HG03060 (cell line): ENCODE measurements at regions not wholly inside any gene's neighbourhood (a gene's known extent, or its start where the extent isn't known, plus 50 kb on each side); places are given as distances from the start of the nearest gene placed in this dataset.
"Not testable (repeated sequence)": the region's sequence is repeated elsewhere in the genome, so short reads cannot be mapped to it uniquely, and the experiment has no call there.

ENCODE experiments used
- ATAC-seq: cut with Tn5 transposase; IDR thresholded peaks from one replicate; pipeline ENCODE4 v1.9.1; 2021; ENCODE audit warnings: low read depth, moderate number of reproducible peaks; ENCODE audit not compliant: unreplicated experiment

GRCh38 chr2:212914392-212914791 lies 237.0 kb downstream of the IKZF2 start:
- ATAC-seq: no peak

GRCh38 chr2:212913640-212914306 lies 237.6 kb downstream of the IKZF2 start:
- ATAC-seq: no peak

GRCh38 chr2:212912445-212913103 lies 238.8 kb downstream of the IKZF2 start:
- ATAC-seq: no peak

- no peak for ATAC-seq
These were observed 240.4 kb downstream of the IKZF2 start for GRCh38 chr2:212911011-212911410.

GRCh38 chr2:212908682-212909435 lies 242.6 kb downstream of the IKZF2 start:
- no peak for ATAC-seq

GRCh38 chr2:212908031-212908430 lies 243.4 kb downstream of the IKZF2 start:
- ATAC-seq: no peak

GRCh38 chr2:212906620-212907019 lies 244.8 kb downstream of the IKZF2 start:
- ATAC-seq: no peak

GRCh38 chr2:212905640-212906201 lies 245.7 kb downstream of the IKZF2 start:
- no peak for ATAC-seq

- ATAC-seq: no peak
These were observed 246.8 kb downstream of the IKZF2 start for GRCh38 chr2:212904646-212905045.

GRCh38 chr2:212903413-212903812 lies 248.0 kb downstream of the IKZF2 start:
- ATAC-seq: no peak

- ATAC-seq: no peak
These were observed 249.0 kb downstream of the IKZF2 start for GRCh38 chr2:212902421-212902820.

- no peak for ATAC-seq
These were observed 249.7 kb downstream of the IKZF2 start for GRCh38 chr2:212901604-212902275.

GRCh38 chr2:212900715-212901114 lies 250.7 kb downstream of the IKZF2 start:
- ATAC-seq: no peak

- ATAC-seq: no peak
These were observed 253.4 kb downstream of the IKZF2 start for GRCh38 chr2:212898011-212898410.

- no peak for ATAC-seq
These were observed 254.1 kb downstream of the IKZF2 start for GRCh38 chr2:212897296-212897695.

- no peak for ATAC-seq
These were observed 257.4 kb downstream of the IKZF2 start for GRCh38 chr2:212894026-212894425.

GRCh38 chr2:212893216-212893615 lies 258.2 kb downstream of the IKZF2 start:
- ATAC-seq: no peak

- no peak for ATAC-seq
These were observed 259.2 kb downstream of the IKZF2 start for GRCh38 chr2:212892193-212892592.

GRCh38 chr2:212891580-212891979 lies 259.8 kb downstream of the IKZF2 start:
- no peak for ATAC-seq

GRCh38 chr2:212882626-212883025 lies 268.8 kb downstream of the IKZF2 start:
- no peak for ATAC-seq

GRCh38 chr2:212876556-212876955 lies 274.9 kb downstream of the IKZF2 start:
- ATAC-seq: not testable (repeated sequence)
